Endothelial cell of umbilical vein (primary cell): ENCODE measurements at regions not wholly inside any gene's neighbourhood (a gene's known extent, or its start where the extent isn't known, plus 50 kb on each side); places are given as distances from the start of the nearest gene placed in this dataset.

Source experiments
- BruUV-seq: library from RNA; stranded (reverse); fragments of 400-500 nt; replicated peaks from 2 replicates; lab custom pipeline; 2021; lab: Mats Ljungman, UMichigan
- CTCF ChIA-PET: fragments of 300-600, 350-600 bp; sonication (Branson Sonifier 250); formaldehyde crosslinking; loops from one replicate; lab custom pipeline; 2021; ENCODE audit warnings: antibody characterized with exemption, inconsistent platforms; lab: Charles Lee
- POLR2A ChIA-PET: fragments of 300-600, 350-600 bp; sonication (Branson Sonifier 250); formaldehyde crosslinking; loops from one replicate; lab custom pipeline; 2021; ENCODE audit warnings: antibody characterized with exemption, inconsistent platforms; lab: Charles Lee
- DNase-seq: peaks from one replicate; pipeline ENCODE4 v3.0.0-alpha.2; 2011; ENCODE audit warnings: low read depth, low spot score
- FAIRE-seq: peaks from 2 replicates; lab custom pipeline; 2011; peaks lifted over from hg19 to GRCh38; lab: Jason Lieb, UNC
- H2AFZ ChIP-seq: 2 replicates; pipeline ENCODE4 v1.6.0; 2012; ENCODE audit warnings: low read depth, low read length, control low read depth, inconsistent platforms
- H3K27ac ChIP-seq: 2 replicates; pipeline ENCODE4 v1.5.1; 2011; ENCODE audit warnings: low read depth, mild to moderate bottlenecking, control low read depth, low read length, moderate library complexity; ENCODE audit not compliant: insufficient read depth
- H3K27me3 ChIP-seq, 2 experiments: 2 replicates each; pipeline versions ENCODE4 v1.6.0 to v1.6.1; 2011; ENCODE audit warnings: low read length in 2 of 2, mixed read lengths in 1 of 2; ENCODE audit not compliant: control insufficient read depth in 2 of 2, insufficient read depth in 2 of 2
- H3K36me3 ChIP-seq, 2 experiments: 2 replicates in 1 of 2; 3 replicates in 1 of 2; pipeline ENCODE4 v1.5.1; 2011; ENCODE audit warnings: low read length in 2 of 2, mild to moderate bottlenecking in 1 of 2, moderate library complexity in 1 of 2; ENCODE audit not compliant: control insufficient read depth in 2 of 2, insufficient read depth in 2 of 2; ENCODE audit errors: extremely low read depth in 1 of 2
- H3K4me1 ChIP-seq: 3 replicates; pipeline ENCODE4 v1.5.1; 2011; ENCODE audit warnings: mild to moderate bottlenecking, low read length; ENCODE audit not compliant: control insufficient read depth, insufficient read depth; ENCODE audit errors: extremely low read depth
- H3K4me2 ChIP-seq: 2 replicates; pipeline ENCODE4 v1.6.1; 2011; ENCODE audit warnings: low read length, control low read depth, mixed read lengths; ENCODE audit not compliant: insufficient read depth
- H3K4me3 ChIP-seq, 3 experiments: fragments of 200-600 bp in 1 of 3; sonication (generic), shearing (Covaris generic) in 1 of 3; replicated peaks in 1 of 3; 2 replicates each; pipeline ENCODE4 v1.5.1; 2011 to 2016; ENCODE audit warnings: control low read depth in 3 of 3, low read length in 3 of 3, mild to moderate bottlenecking in 2 of 3, inconsistent platforms in 1 of 3, low read depth in 1 of 3, moderate library complexity in 1 of 3; ENCODE audit not compliant: insufficient read depth in 1 of 3
- H3K79me2 ChIP-seq: 2 replicates; pipeline ENCODE4 v1.6.0; 2012; ENCODE audit warnings: low read length, inconsistent platforms; ENCODE audit not compliant: control insufficient read depth, insufficient read depth
- H3K9ac ChIP-seq: replicated peaks from 2 replicates; pipeline ENCODE3; 2011; ENCODE audit warnings: low read length, control low read depth; ENCODE audit not compliant: insufficient read depth; ENCODE audit errors: extremely low read depth
- H3K9me1 ChIP-seq: replicated peaks from 3 replicates; pipeline ENCODE4 v1.6.0; 2011; ENCODE audit warnings: mild to moderate bottlenecking, low read length; ENCODE audit not compliant: control insufficient read depth, insufficient read depth; ENCODE audit errors: extremely low read depth
- H3K9me3 ChIP-seq: replicated peaks from 2 replicates; pipeline ENCODE4 v1.5.1; 2012; ENCODE audit warnings: low read length, inconsistent platforms; ENCODE audit not compliant: control insufficient read depth, insufficient read depth
- H4K20me1 ChIP-seq: replicated peaks from 2 replicates; pipeline ENCODE3; 2011; ENCODE audit warnings: mild to moderate bottlenecking, low read length; ENCODE audit not compliant: control insufficient read depth, insufficient read depth; ENCODE audit errors: extremely low read depth
- CTCF ChIP-seq, 2 donors: IDR thresholded peaks; 1 replicate in 1 of 2; 2 replicates in 1 of 2; pipeline ENCODE4 v1.5.1; 2011; ENCODE audit warnings: low read length in 2 of 2, mild to moderate bottlenecking in 2 of 2, moderate library complexity in 2 of 2, control low read depth in 1 of 2, inconsistent platforms in 1 of 2, low read depth in 1 of 2; ENCODE audit not compliant: insufficient read depth in 1 of 2; ENCODE audit errors: extremely low read depth in 1 of 2
- EZH2 ChIP-seq: IDR thresholded peaks from 2 replicates; pipeline ENCODE4 v1.6.1; 2012; ENCODE audit warnings: borderline replicate concordance, low read depth, mild to moderate bottlenecking, moderate library complexity, low read length, inconsistent platforms; ENCODE audit not compliant: severe bottlenecking
- FOS ChIP-seq: IDR thresholded peaks from 2 replicates; pipeline ENCODE4 v1.6.1; 2011; ENCODE audit warnings: mild to moderate bottlenecking, low read length, moderate library complexity, borderline replicate concordance; ENCODE audit not compliant: insufficient read depth
- GATA2 ChIP-seq: IDR thresholded peaks from 2 replicates; pipeline ENCODE4 v1.7.0; 2011; ENCODE audit warnings: low read depth, mild to moderate bottlenecking, moderate library complexity, mixed read lengths, low read length; ENCODE audit not compliant: insufficient read length, insufficient read depth
- JUN ChIP-seq: IDR thresholded peaks from 2 replicates; pipeline ENCODE4 v1.6.1; 2011; ENCODE audit warnings: borderline replicate concordance, low read depth; ENCODE audit not compliant: insufficient read length, insufficient read depth
- MAX ChIP-seq: IDR thresholded peaks from 2 replicates; pipeline ENCODE4 v1.6.1; 2011; ENCODE audit not compliant: insufficient read depth, insufficient read length
- MYC ChIP-seq: IDR thresholded peaks from one replicate; pipeline ENCODE4 v1.6.1; 2011; ENCODE audit warnings: mild to moderate bottlenecking, low read depth, low read length
- POLR2A ChIP-seq: IDR thresholded peaks from 2 replicates; pipeline ENCODE4 v1.6.1; 2012; ENCODE audit warnings: low read depth, mild to moderate bottlenecking, control low read depth, low read length
- POLR2AphosphoS5 ChIP-seq: IDR thresholded peaks from 2 replicates; pipeline ENCODE4 v1.6.1; 2012; ENCODE audit warnings: low read depth, mild to moderate bottlenecking, control low read depth, low read length, moderate library complexity; ENCODE audit not compliant: insufficient read depth
- dilution Hi-C: fragments of 300-500 bp; cut with MboI; formaldehyde crosslinking; loops from one replicate; pipeline ENCODE4 v1.15.0; 2019; ENCODE audit warnings: low sequenced_read_pairs; ENCODE audit not compliant: extremely low pct_ligation_motif_present
- intact Hi-C: fragments of 100-400 bp; cut with micrococcal nuclease; formaldehyde crosslinking; loops from one replicate; pipeline ENCODE4 v1.10.0; 2022

- no peak for DNase-seq
- H3K79me2 ChIP-seq, result no peaks in the 10 kb centered on the region
- H3K36me3 ChIP-seq, result no peaks in the 10 kb centered on the region
- dilution Hi-C loops, result no loop called here
- H4K20me1 ChIP-seq, result no peaks in the 10 kb centered on the region
- no peak overlapping the region for H3K4me3 ChIP-seq
- intact Hi-C loops, result no loop called here
- no peaks in the 10 kb centered on the region for H3K9me1 ChIP-seq
- FAIRE-seq, result no peak
- H3K9ac ChIP-seq, result no peak overlapping the region
- H3K27ac ChIP-seq, result no peak overlapping the region
- TF ChIP-seq POLR2A (no peak), JUN (no peak), POLR2AphosphoS5 (no peak), MYC (no peak), MAX (no peak), CTCF (IDR thresholded peaks at IDR 0.05; ENCODE audit: extremely low read depth in 1 of 2, insufficient read depth in 1 of 2, low read depth in 1 of 2, low read length in 2 of 2) (no peak), EZH2 (no peak), GATA2 (no peak), FOS (no peak)
- no peaks in the 10 kb centered on the region for H3K27me3 ChIP-seq
- BruUV-seq, result no TSS peak
- CTCF ChIA-PET, result interaction anchor here (1.0 to 2.7 kb wide), 2 partner anchors 10 to 172 kb away, joined by 3 to 6 read pairs; no protein-coding TSS in a partner anchor
- no peak overlapping the region for H2AFZ ChIP-seq
- POLR2A ChIA-PET, result interaction anchor here (0.9 kb wide), 1 partner anchor 118 kb away, joined by 3 read pairs; the partner anchor contains the start of gene TNRC6C
- H3K4me1 ChIP-seq, result peaks cover 8% of the 10 kb centered on the region
- no peak overlapping the region for H3K4me2 ChIP-seq
- H3K9me3 ChIP-seq, result no peaks in the 10 kb centered on the region
Measured at GRCh38 chr17:77840513-77841165, 117.9 kb upstream of the TNRC6C start.
